HG02852 (cell line): ENCODE measurements at regions not wholly inside any gene's neighbourhood (a gene's known extent, or its start where the extent isn't known, plus 50 kb on each side); places are given as distances from the start of the nearest gene placed in this dataset.
"Not testable (repeated sequence)": the region's sequence is repeated elsewhere in the genome, so short reads cannot be mapped to it uniquely, and the experiment has no call there.

Experiments
- ATAC-seq: cut with Tn5 transposase; IDR thresholded peaks from one replicate; pipeline ENCODE4 v1.9.1; 2021; ENCODE audit warnings: mild to moderate bottlenecking, moderate library complexity; ENCODE audit not compliant: unreplicated experiment

DNA sequence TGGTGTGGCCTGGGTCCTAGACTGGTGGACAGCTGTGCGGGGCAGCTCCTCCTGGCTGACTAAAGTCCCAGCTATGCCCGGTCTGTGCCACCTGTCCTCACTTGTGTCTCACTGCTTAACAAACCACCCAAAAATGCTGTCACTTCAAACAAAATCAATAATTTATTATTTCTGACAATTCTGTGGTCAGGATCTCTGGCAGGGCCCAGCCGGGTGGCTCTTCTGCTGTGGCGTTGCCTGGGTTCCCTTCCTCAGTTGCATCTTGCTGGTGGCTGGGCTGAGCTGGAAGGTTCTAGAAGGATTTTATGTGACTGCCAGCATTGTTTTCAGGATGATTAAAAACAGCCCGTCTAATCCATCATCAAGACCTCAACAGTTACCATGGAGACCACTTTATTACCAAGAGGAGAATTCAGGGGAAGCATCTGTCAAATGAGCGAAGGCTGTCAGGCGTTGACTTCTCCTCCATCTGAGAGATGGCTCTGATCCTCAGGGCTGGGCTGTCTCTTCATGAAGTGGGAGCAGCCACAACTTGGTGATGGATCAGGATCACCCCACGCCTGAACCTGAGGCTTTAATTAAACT, 280.6 kb upstream of the SFSWAP start:
- no peak for ATAC-seq

- not testable (repeated sequence) for ATAC-seq
These were observed 279.7 kb upstream of the SFSWAP start for GRCh38 chr12:131431126-131431655.

- ATAC-seq = no peak
These were observed 278.2 kb upstream of the SFSWAP start for GRCh38 chr12:131432532-131433260.

DNA sequence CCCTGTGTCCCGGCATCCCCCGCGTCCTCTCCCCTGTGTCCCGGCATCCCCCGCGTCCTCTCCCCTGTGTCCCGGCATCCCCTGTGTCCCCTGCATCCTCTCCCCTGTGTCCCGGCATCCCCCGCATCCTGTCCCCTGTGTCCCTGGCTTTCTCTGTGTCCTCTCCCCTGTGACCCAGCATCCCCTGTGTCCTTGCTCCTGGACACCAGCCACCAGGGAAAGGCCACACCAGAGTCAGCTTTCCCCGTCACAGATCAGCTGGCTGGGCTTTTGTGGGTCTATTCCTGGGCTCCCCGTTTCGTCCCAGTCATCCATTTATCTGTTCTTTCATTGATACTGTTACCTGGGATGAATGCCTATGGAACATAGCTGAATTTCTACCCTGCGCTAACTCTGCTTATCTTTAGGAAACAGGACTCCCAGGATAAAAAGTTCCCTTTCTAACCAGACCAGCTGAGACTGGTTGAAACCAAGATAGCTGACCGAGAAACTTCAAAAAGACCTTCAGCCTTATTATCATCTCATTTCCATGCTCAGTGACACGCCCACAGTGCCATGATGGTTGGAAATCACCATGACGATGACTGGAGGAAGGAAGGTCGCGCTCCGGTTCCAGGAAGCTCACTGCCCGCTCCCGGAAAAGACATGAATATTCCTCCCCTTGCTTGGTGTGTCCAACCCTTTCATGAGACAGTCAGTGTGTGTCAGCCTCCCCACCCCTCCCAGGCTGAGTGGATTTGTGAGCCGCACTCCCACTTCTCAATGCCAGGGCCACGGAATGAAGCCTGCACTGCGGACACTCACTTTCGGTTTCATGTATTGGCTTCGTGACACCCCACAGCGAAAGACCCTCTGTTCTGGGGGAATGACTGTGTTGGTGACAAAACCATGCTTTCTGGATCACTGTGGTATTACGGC, 276.4 kb upstream of the SFSWAP start:
- no peak for ATAC-seq

DNA sequence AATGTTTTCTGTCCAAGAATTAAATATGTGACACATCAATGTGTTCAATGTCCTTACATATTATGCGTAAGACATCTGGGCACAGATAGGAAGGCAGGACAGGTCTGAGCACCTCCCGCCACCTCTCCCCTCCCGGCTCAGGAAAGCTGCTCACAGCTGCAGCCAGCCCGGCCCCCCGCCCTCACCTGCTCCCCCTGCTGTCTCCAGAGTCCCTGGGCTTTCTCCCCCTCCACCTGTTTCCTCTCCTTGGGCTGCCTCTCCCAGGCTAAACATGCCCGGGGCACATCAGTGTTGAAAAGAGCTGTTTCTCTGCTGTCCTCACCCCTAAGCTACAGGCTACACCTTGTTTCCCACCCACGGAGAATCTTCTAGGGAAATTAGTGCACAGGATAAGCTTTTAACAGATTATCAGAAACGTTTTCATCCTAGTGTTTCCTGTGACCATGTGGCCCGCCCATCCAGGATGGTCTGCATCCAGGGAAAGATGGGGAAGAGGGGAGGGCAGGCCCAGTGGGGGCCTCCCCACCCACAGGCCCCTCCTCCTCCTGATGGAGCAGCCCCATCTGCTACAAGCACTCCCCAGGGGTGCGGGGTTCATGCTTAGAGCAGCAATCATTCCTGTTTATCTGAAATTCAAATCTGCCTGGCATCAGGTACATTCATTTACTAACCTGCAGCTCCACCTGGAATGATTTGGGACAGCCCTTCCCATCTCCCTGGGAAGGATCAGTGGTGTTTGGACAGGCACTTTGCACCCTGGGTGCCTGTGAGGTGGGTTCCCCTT, 273.8 kb upstream of the SFSWAP start:
- ATAC-seq = no peak

DNA sequence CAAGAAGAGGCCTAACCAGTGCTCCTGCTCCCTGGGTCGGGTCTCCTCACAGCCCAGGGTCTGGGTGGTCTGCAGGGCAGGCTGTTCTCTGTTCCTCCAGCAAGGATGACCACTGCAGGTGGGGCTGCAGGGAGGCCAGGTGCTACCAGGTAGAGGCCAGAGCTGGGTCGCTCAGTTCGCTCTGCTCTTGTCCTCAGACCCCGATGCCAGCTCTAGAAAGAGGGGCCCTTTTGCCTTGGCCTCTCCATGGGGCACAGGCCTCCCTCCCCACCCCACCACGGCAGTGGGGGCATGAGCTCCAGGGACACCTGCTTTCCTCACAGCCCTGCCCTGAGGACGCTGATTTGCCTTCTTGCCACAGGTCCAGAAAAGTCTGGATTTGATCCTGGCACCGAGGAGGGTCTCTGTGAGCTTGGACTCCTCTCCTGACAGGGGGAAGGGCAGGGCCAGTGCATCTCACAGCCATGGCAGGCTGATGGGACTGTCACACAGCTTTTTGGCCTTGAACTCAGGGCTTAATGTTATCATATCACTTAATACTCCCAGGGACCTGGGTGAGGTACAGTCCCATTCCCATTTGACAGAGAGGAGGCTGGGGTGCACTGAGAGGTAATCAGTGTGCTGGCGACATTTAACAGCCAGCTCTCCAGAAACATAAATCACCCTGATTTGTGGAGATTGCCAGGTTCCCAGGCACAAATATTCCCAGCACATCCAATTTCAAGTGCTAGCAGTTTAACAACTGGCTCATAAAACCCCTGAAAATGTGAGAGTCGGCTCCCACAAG, 273.0 kb upstream of the SFSWAP start:
- ATAC-seq = no peak

DNA sequence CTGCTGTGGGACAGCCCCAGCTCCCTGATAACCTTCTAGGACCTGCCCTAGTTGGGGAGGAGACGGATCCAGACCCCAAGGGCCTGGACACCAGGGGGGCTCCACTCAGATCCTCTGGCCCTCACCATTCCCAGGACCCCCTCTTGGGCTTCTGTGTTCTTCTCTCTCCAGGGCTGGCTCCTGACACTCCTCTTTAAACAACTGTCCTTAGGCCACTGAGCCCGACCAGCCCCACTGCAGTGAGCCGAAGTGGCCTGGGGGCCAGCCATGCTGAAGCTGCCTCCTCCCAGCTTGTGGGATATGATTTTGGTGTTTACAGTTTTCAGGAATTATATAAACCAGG, 272.4 kb upstream of the SFSWAP start:
- ATAC-seq = not testable (repeated sequence)

DNA sequence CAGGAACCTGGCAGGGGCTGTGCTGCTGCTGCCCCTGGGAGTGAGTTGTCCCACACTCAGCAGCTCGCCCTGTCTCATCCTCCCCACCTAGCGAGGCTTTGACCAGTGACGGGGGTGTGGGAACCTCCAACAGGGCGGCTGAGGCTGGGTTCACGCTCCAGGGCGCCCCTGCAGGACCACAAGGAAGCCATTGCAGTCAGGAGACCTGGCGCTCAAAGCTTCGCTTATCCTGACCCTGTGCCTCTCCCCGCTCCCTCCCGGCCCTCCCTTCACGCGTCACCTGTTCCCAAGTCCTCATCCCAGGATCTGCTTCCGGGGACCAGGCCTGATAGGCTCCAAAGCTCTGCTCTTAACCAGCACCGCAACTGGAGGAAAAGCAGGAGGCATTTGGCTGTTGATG, 272.0 kb upstream of the SFSWAP start:
- ATAC-seq = no peak

GRCh38 chr12:131439752-131440151, 271.1 kb upstream of the SFSWAP start:
- not testable (repeated sequence) for ATAC-seq

GRCh38 chr12:131440209-131441059, 270.5 kb upstream of the SFSWAP start:
- ATAC-seq = not testable (repeated sequence)

DNA sequence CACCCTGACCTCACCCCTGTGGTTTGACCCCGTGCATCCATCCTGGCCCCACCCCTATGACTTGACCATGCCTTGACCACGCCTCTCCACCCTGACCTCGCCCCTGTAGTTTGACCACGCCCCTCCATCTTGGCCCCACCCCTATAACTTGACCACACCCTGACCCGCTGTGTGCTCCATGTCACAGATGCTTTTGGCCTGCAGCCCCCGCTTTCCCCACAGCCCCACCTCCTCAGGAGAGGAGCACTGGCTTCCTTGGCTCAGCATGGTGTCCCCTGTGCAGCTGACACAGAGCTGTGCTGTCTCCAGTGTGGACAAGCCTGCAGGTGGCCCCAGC, 269.9 kb upstream of the SFSWAP start:
- no peak for ATAC-seq

DNA sequence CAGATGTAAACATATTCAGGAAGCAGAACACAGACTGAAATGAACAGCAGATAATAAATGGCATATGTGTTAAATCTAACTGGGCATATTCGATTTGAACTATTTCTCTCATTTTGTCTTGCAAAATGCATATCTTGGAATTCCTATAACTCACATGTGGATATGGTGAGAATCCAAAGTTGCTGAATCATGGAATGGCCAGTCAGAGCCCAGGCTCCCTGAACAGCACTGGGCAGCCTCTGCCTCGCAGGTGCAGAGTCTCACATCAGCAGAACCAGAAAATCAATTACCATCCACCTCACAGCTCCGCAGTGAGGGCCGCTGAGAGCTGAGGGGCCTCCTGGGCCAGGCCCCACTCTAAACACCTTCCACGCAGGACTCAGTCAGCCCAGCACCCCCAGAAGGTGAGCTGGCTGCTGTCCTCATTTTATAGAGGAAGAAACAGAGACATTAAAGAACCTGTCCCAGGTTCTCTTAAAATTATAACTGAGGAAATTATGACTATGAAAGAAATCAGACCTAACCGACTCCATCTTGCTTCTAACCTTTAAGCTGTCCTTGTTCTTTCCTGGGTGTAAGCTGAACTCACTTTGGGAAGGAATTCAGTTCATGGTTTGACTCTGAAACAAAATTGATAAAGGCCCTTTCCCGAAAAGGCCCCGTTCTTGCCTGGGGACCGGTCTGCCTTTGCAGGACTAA, 269.1 kb upstream of the SFSWAP start:
- no peak for ATAC-seq

- no peak for ATAC-seq
These were observed 268.5 kb upstream of the SFSWAP start for GRCh38 chr12:131442337-131442918.

DNA sequence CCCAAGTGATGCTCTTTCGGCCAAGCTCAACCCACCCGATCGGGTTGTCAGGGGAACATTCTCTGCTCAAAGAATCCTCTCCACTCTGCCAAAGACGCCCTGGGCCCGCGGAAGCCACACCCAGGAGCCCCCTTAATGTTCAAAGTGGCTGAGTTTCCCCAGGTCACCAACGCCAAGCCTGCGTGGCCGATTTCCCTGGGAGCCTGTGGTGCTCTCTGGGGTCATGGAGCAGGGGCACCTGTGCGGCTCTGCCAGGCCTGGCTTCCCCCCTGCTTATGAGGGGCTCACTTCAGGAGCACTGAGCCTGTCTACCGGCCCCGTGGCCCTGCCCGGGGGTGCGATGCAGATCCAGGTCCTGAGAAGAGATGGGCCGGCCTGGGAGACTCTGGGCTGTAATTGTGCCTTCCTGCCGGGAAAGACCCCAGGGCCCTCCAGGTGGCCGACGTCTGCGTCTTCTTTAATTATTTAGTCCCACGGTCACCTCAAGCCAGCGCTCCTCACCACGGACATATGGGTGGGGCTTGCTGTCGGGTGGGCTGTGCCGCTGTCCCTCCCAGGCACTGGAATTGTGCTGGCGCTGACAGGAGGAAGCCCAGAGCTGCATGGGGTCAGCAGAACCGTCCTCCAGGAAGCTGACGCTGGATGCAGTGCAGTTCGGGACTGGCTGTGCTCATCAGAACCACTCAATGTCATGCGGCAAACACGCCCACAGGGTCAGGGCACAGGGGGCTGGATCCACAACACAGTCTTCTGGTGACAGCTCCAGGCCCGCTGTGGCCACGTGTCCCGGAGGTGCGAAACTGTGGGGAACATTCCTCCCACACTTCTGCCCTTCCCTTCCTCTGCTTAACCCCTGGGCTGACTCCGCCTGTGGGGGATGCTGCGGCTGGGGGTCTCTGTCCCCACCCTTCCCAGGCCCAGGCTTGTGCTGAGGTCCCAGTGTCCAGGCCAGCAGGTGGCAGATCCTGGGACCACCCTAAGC, 267.6 kb upstream of the SFSWAP start:
- ATAC-seq = no peak

- ATAC-seq = no peak
These were observed 266.4 kb upstream of the SFSWAP start for GRCh38 chr12:131444220-131445164.

GRCh38 chr12:131445184-131445774, 265.6 kb upstream of the SFSWAP start:
- peak; percentile 60 for ATAC-seq
